Lower leg skin (tissue), 4 donors: ENCODE measurements at regions not wholly inside any gene's neighbourhood (a gene's known extent, or its start where the extent isn't known, plus 50 kb on each side); places are given as distances from the start of the nearest gene placed in this dataset.

Experiments
- DNase-seq, 2 donors: peaks; one replicate each; pipeline ENCODE4 v3.0.0-alpha.2; 2019; ENCODE audit warnings: low spot score in 2 of 2
- H3K4me3 ChIP-seq: fragments of 200-600 bp; sonication (generic); 2 replicates; pipeline ENCODE4 v1.5.1; 2017; ENCODE audit warnings: mild to moderate bottlenecking, low read depth; ENCODE audit not compliant: poor library complexity, severe bottlenecking
- POLR2A ChIP-seq, 2 donors: fragments of 450-650 bp; IDR thresholded peaks; one replicate each; pipeline ENCODE4 v1.6.1; 2016 to 2017; ENCODE audit warnings: antibody characterized with exemption in 2 of 2, mild to moderate bottlenecking in 1 of 2, moderate library complexity in 1 of 2
- WGBS, 2 donors: methylation state at CpG; one replicate each; pipeline ENCODE4 v1.1.5; 2018; 5-methylcytosine and 5-hydroxymethylcytosine counted together
- intact Hi-C: fragments of 100-400 bp; cut with DNase I; formaldehyde crosslinking; loops from one replicate; pipeline ENCODE4 v1.15.0; 2023; ENCODE audit warnings: low total_unique reads
- TF ChIP-seq, protein P1 (sequence below), 3 donors: fragments of 450-650 bp; IDR thresholded peaks; one replicate each; pipeline ENCODE4 v1.5.1; 2016; ENCODE audit warnings: antibody characterized with exemption in 3 of 3, mild to moderate bottlenecking in 3 of 3, moderate library complexity in 2 of 3

DNA sequence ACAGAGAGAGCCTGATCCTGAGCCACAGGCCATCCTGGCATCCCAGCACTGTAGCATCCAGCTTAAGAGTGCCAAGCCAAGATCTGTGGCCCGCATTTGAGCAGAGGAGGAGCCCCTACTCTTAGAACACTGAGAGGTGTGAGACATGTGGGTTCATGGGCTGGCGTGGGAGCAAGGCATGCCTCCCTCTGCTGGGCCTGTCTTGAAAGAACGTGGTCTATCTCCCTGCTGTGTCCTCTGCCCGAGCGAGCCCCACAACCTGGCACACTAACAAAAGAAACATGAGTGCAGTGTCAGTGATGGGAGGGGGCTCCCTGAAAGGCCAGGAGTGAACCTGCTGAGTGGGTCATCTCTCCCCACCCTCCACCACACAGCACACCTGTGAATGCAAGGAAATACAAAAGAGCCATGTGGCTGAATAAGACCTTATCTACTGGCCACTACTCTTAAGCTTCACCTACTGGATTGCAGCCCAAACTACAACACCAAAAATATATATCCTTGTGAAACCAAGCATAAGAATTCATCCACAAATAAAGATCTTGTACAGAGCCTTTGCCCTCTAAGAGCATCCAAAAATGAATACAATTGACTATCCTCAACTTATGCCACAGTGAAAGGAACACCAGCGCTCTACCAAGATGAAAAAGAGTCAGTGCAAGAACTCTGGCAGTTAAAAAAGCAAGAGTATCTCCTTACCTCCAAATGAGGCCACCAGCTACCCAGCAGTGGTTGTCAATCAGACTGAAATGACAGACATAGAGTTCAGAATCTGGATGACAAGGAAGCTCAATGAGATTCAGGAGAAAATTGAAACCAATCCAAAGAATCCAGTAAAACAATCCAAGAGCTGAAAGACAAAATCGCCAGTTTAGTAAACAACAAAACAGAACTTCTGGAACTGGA is 259.4 kb upstream of the DAB1 start:
- DNase-seq: no peak
- TF ChIP-seq, protein P1, sequence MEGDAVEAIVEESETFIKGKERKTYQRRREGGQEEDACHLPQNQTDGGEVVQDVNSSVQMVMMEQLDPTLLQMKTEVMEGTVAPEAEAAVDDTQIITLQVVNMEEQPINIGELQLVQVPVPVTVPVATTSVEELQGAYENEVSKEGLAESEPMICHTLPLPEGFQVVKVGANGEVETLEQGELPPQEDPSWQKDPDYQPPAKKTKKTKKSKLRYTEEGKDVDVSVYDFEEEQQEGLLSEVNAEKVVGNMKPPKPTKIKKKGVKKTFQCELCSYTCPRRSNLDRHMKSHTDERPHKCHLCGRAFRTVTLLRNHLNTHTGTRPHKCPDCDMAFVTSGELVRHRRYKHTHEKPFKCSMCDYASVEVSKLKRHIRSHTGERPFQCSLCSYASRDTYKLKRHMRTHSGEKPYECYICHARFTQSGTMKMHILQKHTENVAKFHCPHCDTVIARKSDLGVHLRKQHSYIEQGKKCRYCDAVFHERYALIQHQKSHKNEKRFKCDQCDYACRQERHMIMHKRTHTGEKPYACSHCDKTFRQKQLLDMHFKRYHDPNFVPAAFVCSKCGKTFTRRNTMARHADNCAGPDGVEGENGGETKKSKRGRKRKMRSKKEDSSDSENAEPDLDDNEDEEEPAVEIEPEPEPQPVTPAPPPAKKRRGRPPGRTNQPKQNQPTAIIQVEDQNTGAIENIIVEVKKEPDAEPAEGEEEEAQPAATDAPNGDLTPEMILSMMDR (IDR thresholded peaks at IDR 0.05): no peak
- TF ChIP-seq POLR2A (IDR thresholded peaks at IDR 0.05): no peak
- intact Hi-C loops: no loop called here
- WGBS, 2 donors: 69 to 76% methylated on average over 7 of the region's 7 CpGs
- H3K4me3 ChIP-seq: no peak overlapping the region

GRCh38 chr1:57678138-57678537 is 254.3 kb upstream of the DAB1 start:
- DNase-seq: no peak
- 12 to 19% methylated on average over 1 of the region's 1 CpG for whole genome bisulfite sequencing, 2 donors
- TF ChIP-seq POLR2A (IDR thresholded peaks at IDR 0.05): no peak
- TF ChIP-seq, protein P1 (IDR thresholded peaks at IDR 0.05): no peak
- H3K4me3 ChIP-seq: no peak overlapping the region
- intact Hi-C loops: no loop called here

DNA sequence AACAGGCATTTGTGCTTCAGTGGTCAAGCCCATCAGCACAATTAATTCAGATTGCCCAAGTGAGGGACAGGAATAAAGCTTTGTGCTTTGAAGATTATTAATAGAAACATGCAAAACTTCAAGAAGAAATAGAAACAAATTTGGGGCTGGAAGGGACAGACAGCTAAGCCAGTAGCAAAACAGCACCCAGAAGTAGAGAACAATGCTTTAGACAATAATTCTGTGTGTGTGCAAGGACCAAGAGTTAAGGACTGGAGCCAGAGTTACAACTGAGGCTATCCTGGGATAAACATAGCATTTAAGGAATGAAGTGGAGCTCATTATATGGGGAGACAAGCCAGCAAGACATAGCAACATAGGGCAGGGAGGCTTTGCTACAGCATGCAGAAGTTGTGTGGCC is 251.9 kb upstream of the DAB1 start:
- H3K4me3 ChIP-seq: no peak overlapping the region
- DNase-seq: no peak
- TF ChIP-seq POLR2A (IDR thresholded peaks at IDR 0.05): no peak
- TF ChIP-seq, protein P1 (IDR thresholded peaks at IDR 0.05): no peak
- intact Hi-C loops: no loop called here

- H3K4me3 ChIP-seq: no peak overlapping the region
- no peak for TF ChIP-seq POLR2A (IDR thresholded peaks at IDR 0.05)
- TF ChIP-seq, protein P1 (IDR thresholded peaks at IDR 0.05): no peak
- DNase-seq: no peak
- intact Hi-C loops: no loop called here
Observed at GRCh38 chr1:57674801-57675200, 250.9 kb upstream of the DAB1 start.

DNA sequence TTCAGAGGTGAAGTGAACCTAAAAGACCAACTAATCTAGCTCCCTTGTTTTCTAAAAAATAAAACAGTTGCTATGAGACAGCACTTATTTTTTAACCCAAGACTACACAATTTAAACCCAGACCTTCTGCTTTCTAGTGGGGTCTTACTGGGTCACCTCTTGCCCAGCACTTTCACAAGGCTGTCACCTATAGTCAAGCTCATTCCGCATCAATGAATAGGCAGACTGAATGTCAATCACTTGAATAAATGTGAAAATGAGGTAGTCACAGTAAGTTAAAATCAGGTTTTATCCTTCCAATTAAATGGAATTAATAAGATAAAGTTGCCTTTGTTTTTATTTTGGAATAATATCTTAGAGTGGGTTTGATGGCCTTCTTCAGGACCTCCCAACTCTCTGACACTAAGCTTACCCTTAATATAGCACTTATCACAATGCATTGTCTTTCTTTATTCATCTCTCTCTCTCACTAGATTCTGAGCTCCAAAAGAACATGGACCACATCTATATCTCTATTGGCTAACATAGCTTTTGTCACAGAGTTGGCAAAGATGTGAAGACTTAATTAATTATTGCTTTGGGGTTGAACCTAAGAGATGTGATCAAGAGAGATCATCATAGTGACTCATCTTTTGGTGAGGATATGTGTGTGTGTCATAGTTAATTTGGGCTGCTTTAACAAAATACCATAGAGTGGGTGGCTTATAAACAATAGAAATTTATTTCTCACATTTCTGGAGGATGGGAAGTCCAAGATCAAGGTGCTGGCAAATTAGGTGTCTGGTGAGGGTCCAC is 248.7 kb upstream of the DAB1 start:
- intact Hi-C loops: no loop called here
- 91 to 100% methylated on average over 1 of the region's 1 CpG for WGBS, 2 donors
- H3K4me3 ChIP-seq: no peak overlapping the region
- TF ChIP-seq, protein P1 (IDR thresholded peaks at IDR 0.05): no peak
- no peak for TF ChIP-seq POLR2A (IDR thresholded peaks at IDR 0.05)
- no peak for DNase-seq
